ENCODE measurements at regions not wholly inside any gene's neighbourhood (a gene's known extent, or its start where the extent isn't known, plus 50 kb on each side); places are given as distances from the start of the nearest gene placed in this dataset.

GRCh38 chrX:140151316-140151715 is 186.0 kb upstream of the CXorf66 start:
- TF ChIP-seq CTCF (IDR thresholded peaks at IDR 0.05 in 8 of 11, conservative IDR thresholded peaks at IDR 0.05 in 3 of 11), result no peak
- no peak for TF ChIP-seq POLR2AphosphoS5 (IDR thresholded peaks at IDR 0.05)
- TF ChIP-seq POLR2A (IDR thresholded peaks at IDR 0.05), result no peak

All from spleen (tissue), 7 donors.